ENCODE measurements at regions not wholly inside any gene's neighbourhood (a gene's known extent, or its start where the extent isn't known, plus 50 kb on each side); places are given as distances from the start of the nearest gene placed in this dataset.
A peak's percentile ranks its signal among the peaks of the same experiment; 100 is the strongest.

DNA sequence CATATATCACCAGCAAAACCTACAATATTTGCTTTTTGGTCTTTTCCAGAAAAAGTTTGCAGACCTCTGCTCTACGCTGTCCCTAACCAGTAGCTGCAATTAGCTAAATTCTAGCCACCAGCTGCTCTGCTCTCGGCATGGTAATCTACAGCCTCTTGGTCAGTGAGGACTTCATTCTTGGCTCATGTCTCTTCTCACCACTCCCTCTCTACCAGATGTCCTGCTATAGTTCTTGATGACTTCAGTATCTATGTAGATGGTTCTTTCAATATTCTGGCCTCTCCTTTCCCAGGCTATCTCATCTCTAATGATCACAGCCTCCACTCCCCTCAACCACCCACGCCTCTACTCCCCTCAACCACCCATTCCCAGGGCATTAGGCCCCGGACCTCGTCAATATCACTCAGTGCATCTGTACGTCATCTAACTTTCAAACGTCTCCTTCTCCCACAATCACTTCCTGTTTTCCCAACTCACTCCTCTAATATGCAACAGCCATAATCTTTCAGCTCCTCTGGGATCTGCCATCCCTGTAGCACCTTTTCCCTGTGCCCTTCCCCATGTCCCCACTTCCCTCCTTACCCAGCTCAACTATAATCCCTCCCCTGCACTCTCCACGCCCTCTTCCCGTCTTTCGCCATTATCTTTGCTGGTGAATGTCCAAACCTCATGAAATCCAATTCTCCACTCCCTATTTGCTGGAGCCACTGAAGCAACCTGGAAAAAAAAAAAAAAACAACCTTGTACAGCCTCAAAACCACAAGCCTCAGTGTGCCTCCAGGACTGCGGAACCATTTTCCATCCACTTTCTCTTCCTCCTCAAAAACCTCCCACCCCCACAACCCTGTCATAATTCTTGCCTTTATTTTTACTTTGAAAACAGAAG lies 429.4 kb upstream of the PROK2 start:
- DNase-seq = no peak

- no peak for DNase-seq
Measured at GRCh38 chr3:72213296-72214065, 428.5 kb upstream of the PROK2 start.

GRCh38 chr3:72212396-72212795 lies 427.4 kb upstream of the PROK2 start:
- DNase-seq = no peak

DNA sequence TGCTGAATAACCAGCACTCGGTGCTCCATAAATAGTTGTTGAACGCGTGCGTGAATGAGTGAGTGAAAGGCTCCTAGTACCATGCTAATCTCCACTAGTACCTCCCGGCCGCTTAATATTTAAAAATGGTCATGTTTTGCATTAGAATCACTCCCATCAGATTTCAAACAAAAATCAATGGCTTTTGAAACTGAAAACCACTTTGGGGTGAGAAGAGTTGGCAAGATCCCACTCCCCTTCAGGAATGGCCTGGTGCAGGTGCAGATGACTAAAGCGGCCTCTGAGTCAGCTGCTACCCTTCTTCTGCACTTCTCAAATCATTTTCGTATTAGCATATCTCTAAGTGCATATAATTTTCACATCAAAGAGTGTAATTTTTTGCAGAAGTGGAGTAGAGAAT lies 425.3 kb upstream of the PROK2 start:
- DNase-seq = no peak

GRCh38 chr3:72205297-72205826 lies 420.4 kb upstream of the PROK2 start:
- no peak for DNase-seq

DNA sequence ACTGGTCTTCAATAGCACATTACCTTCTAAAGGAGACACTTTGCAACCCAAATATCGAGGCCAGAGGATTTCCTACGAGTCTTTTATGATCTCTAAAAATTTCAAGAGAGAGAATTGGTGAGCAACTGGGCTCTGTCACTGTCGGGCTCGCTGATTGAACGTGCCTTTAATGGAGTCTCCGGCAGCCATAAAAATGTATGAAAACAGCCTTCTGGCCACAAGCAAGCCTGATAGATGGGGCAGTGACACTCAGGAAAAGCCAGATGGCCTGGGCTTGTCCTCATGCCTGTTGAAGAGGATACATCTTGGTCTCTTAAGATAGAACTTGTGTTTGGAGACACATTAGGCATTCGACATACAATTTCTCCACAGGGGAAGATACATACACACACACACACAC lies 419.5 kb upstream of the PROK2 start:
- DNase-seq = no peak

- DNase-seq = no peak
Measured at GRCh38 chr3:72203613-72204349, 418.8 kb upstream of the PROK2 start.

GRCh38 chr3:72203105-72203504 lies 418.2 kb upstream of the PROK2 start:
- no peak for DNase-seq

DNA sequence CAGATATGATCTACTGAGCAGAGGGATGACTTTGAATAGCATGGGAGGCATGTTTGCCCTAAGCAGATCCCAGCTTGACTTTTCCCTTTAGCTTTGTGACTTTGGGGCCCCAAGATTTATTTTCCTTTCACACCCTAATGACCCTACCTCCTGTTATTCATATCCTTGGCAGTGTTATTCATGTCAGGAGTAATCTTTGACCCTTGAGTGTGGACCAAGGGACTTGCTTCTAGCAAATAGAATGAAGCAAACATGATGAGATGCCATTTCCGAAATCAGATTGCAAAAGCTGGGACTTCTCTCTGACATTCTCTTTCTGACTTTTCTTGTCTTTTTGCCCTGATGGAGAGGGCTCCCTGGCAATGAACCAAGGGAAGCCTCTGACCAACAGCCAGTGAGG lies 415.4 kb upstream of the PROK2 start:
- DNase-seq = no peak

GRCh38 chr3:72199530-72199929 lies 414.6 kb upstream of the PROK2 start:
- no peak for DNase-seq

DNA sequence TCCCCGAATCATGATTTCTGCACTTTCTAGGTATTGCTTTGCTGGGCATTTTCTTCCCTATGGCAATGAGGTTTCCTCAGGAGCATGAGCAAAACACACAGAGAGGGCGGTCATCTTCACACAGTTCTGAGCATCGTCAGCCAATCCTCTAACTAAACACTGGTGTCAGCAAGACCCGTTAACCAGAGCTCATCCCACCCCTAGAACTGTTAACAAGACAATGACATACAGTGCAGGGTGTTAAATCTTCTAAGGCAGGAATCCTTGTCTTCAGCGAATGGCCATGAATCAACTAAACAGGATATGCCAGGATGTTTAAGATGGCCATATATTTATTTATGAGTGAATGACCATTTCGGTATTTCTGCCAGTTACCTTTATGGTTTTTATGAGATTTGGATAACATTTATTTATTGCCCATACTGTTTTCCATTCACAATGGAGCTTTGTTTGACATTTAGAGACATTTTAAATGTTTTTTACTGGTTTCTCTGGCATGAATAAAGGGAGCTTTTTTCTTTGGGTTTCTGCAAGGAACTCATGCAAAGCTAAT lies 411.5 kb upstream of the PROK2 start:
- no peak for DNase-seq

DNA sequence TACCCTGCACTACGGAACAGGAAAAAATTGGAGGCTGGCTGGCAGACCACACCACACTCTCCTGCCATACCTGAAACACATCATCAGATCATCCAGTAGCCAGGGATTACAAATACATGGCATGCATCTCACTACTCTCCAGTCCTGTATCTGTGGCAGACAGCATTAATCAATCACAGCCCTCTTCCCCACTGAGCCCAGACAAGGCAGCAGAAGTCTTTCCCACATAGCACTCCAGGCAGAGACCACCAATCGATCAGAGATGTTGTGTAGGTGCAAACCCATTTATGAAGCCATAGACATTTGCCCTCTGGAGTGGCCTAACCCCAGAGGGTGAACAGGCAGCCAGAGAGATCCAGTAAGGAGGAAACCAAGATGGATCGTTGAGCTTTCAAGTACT lies 410.9 kb upstream of the PROK2 start:
- DNase-seq = no peak

DNA sequence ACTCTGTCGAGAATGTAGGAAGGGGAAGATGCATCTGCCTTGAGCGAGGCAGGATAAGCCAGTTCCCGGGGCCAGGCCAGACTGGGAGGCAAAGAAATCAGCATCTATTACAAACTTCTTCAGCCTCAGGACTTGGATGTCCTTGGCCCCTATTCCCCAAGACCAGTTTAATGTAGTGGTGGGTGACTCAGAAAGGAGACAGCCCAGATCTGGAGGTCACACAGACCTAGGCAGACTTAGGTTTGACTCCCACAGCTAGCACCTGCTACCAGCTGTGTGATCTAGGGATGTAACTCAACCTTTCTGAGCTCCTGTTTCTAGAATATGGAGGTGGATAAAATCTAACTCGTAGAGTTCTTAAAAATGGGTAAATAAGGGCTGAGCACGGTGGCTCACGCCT lies 409.5 kb upstream of the PROK2 start:
- no peak for DNase-seq

DNA sequence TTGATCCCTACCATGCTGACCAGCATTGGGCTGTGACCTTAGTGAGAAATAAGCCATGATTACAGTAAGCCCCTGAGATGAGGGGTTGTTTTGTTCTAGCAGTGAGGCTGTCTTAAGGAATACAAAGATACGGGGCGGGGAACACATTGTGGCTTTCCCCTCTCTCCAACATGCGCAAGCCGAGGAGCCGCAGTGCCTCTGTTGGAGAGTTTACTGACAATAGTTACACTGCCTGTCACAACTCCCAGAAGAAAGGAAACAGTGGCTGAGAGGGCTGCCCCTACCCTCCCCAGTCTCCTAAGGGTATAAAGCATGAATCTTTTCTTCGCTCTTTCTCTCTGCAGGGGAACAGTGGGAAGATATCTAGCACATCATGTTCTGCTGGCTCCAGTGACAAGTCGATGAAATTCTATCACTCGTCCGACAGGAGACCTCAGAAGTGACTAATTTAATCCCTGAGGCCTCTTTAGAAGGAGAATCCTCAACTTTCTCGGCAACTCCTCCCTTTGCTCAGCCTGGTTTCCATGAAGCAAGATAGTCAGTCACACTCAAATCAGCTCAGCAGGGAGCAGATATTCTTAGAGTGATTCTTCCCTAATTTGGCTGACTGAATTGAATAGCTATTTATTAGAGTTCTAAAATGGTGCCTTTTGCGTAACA lies 409.0 kb upstream of the PROK2 start:
- no peak for DNase-seq

DNA sequence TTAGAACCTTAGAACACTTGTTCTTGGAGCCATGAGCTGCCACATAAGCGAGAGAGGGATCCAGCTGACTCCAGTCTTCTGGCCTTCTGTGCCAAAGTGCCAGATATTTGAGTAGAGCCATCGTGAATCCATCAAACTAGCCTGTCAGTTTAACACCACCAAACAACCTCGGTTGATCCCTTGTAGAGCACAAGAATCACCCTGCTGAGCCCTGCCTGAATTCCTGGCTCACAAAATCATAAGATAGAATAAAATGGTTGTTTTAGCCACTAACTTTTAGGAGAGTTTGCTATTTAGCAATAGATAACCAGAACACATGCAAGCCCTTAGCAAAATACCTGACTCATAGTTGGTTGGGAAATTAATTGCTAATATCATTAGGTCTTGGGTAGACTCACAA lies 407.6 kb upstream of the PROK2 start:
- DNase-seq = no peak

GRCh38 chr3:72191209-72191960 lies 406.4 kb upstream of the PROK2 start:
- DNase-seq = no peak

- DNase-seq = no peak
Measured at GRCh38 chr3:72190050-72190449, 405.1 kb upstream of the PROK2 start.

DNA sequence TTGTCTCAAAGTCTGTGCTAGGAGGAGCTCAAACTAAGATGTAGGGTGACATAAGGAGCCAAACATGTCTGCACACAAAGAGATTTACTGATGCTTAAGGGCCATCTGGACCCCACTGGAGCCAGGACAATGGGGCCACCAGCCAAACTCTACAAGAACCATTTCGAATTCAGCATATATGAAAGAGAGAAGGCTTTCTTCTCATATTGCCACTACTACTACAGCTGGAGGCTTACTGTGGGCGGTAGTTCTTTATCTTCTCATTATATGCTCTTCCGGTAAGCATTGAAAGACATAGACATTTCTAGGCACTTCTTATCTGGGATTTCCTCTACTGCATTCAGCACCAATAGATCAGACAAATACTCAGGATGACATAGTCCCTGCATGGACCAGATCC lies 404.4 kb upstream of the PROK2 start:
- DNase-seq = no peak

DNA sequence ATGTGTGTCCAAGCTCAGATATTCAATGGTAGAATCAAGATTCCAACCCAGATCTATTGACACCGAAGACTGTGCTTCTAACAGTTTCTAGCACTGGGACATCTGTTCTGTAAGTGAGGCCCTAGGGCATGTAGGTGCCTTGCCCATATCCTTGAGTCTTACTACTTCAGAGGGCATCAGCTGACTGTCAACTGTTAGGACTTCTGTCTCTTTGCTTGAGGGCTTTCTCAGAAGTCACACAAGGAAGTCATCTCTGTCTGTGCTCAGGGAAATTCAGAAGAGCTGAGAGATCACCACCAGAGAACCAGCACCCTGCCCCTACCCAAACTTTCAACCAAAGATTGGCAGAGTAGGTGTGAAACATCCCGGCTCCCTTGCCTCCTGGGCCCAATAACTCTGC lies 403.6 kb upstream of the PROK2 start:
- no peak for DNase-seq

- DNase-seq = peak; percentile 1
Measured at GRCh38 chr3:72187131-72187530, 402.2 kb upstream of the PROK2 start.

- DNase-seq = no peak
Measured at GRCh38 chr3:72186400-72186855, 401.5 kb upstream of the PROK2 start.

Measured in NCI-H146 (cell line).